HEK293 (cell line): ENCODE measurements at regions not wholly inside any gene's neighbourhood (a gene's known extent, or its start where the extent isn't known, plus 50 kb on each side); places are given as distances from the start of the nearest gene placed in this dataset.

Experiments
- CTCF ChIA-PET: fragments of 350-600 bp; formaldehyde crosslinking; extraction: SDS; loops from one replicate; lab custom pipeline; 2021; ENCODE audit warnings: antibody characterized with exemption; lab: Yijun Ruan, JAX
- POLR2A ChIA-PET: fragments of 300-600 bp; formaldehyde crosslinking; extraction: SDS; loops from one replicate; lab custom pipeline; 2020; ENCODE audit warnings: antibody characterized with exemption, inconsistent platforms; lab: Yijun Ruan, JAX
- H3K27ac ChIP-seq: fragments of 200-500 bp; sonication (Bioruptor generic); 2 replicates; pipeline ENCODE4 v1.5.1; 2014; ENCODE audit warnings: low read depth, low read length, control low read depth, inconsistent platforms; ENCODE audit errors: extremely low read depth
- H3K36me3 ChIP-seq, 2 experiments: fragments of 200-500 bp in 1 of 2; sonication (Bioruptor generic) in 1 of 2; 1 replicate in 1 of 2; 2 replicates in 1 of 2; pipeline ENCODE4 v1.5.1; 2014 to 2017; ENCODE audit warnings: inconsistent platforms in 2 of 2, low read length in 2 of 2; ENCODE audit not compliant: control insufficient read depth in 2 of 2, insufficient read depth in 1 of 2
- H3K4me1 ChIP-seq: fragments of 200-500 bp; sonication (Bioruptor generic); 2 replicates; pipeline ENCODE4 v1.5.1; 2014; ENCODE audit warnings: mild to moderate bottlenecking, low read length, inconsistent platforms; ENCODE audit not compliant: control insufficient read depth, insufficient read depth
- H3K4me3 ChIP-seq: 2 replicates; pipeline ENCODE4 v1.5.1; 2011; ENCODE audit warnings: low read depth, mild to moderate bottlenecking, control low read depth, low read length, moderate library complexity
- H3K9me3 ChIP-seq: fragments of 200-500 bp; sonication (Bioruptor generic); 2 replicates; pipeline ENCODE4 v1.5.1; 2014; ENCODE audit warnings: low read depth, low read length, inconsistent platforms; ENCODE audit not compliant: control insufficient read depth, insufficient read depth
- EGR2 ChIP-seq: fragments of 450-650 bp; formaldehyde crosslinking; IDR thresholded peaks from 2 replicates; pipeline ENCODE4 v1.5.1; 2016; ENCODE audit warnings: low read depth, missing biosample characterization, missing genetic modification characterization
- FEZF1 ChIP-seq: fragments of 450-650 bp; formaldehyde crosslinking; IDR thresholded peaks from 2 replicates; pipeline ENCODE4 v1.5.1; 2016; ENCODE audit warnings: missing biosample characterization, missing genetic modification characterization
- GLI2 ChIP-seq: fragments of 450-650 bp; formaldehyde crosslinking; IDR thresholded peaks from 2 replicates; pipeline ENCODE4; 2017; ENCODE audit warnings: missing biosample characterization, missing genetic modification characterization, low read depth, borderline replicate concordance
- GLIS2 ChIP-seq: fragments of 450-650 bp; formaldehyde crosslinking; IDR thresholded peaks from 2 replicates; pipeline ENCODE4 v1.5.1; 2016; ENCODE audit warnings: missing biosample characterization, missing genetic modification characterization
- HIC1 ChIP-seq: fragments of 450-650 bp; formaldehyde crosslinking; IDR thresholded peaks from 2 replicates; pipeline ENCODE4 v1.5.1; 2016; ENCODE audit warnings: missing biosample characterization, missing genetic modification characterization
- OVOL3 ChIP-seq: fragments of 450-650 bp; formaldehyde crosslinking; IDR thresholded peaks from 2 replicates; pipeline ENCODE4 v1.5.1; 2016; ENCODE audit warnings: missing biosample characterization, missing genetic modification characterization
- PRDM2 ChIP-seq: fragments of 450-650 bp; formaldehyde crosslinking; IDR thresholded peaks from 2 replicates; pipeline ENCODE4 v1.5.1; 2016; ENCODE audit warnings: missing biosample characterization, missing genetic modification characterization, borderline replicate concordance
- SALL2 ChIP-seq: fragments of 450-650 bp; formaldehyde crosslinking; IDR thresholded peaks from 2 replicates; pipeline ENCODE4 v1.5.0; 2017; ENCODE audit warnings: missing biosample characterization, mild to moderate bottlenecking, missing genetic modification characterization, borderline replicate concordance
- SCRT1 ChIP-seq: fragments of 450-650 bp; formaldehyde crosslinking; IDR thresholded peaks from 2 replicates; pipeline ENCODE4 v1.5.1; 2016; ENCODE audit warnings: missing biosample characterization, missing genetic modification characterization, borderline replicate concordance
- SP3 ChIP-seq: fragments of 450-650 bp; formaldehyde crosslinking; IDR thresholded peaks from 2 replicates; pipeline ENCODE4 v1.5.1; 2016; ENCODE audit warnings: missing biosample characterization, missing genetic modification characterization
- ZFP3 ChIP-seq: fragments of 450-650 bp; formaldehyde crosslinking; IDR thresholded peaks from 2 replicates; pipeline ENCODE4 v1.5.1; 2016; ENCODE audit warnings: low read depth, missing biosample characterization, missing genetic modification characterization
- ZNF121 ChIP-seq: fragments of 450-650 bp; formaldehyde crosslinking; IDR thresholded peaks from 2 replicates; pipeline ENCODE4 v1.5.1; 2016; ENCODE audit warnings: missing biosample characterization, missing genetic modification characterization
- ZNF266 ChIP-seq: fragments of 450-650 bp; formaldehyde crosslinking; IDR thresholded peaks from 2 replicates; pipeline ENCODE4 v1.5.1; 2016; ENCODE audit warnings: missing biosample characterization, missing genetic modification characterization, low read depth
- ZNF274 ChIP-seq, 2 experiments: fragments of 200-500 bp in 1 of 2; fragments of 450-650 bp in 1 of 2; sonication (Bioruptor generic) in 1 of 2; formaldehyde crosslinking in 1 of 2; IDR thresholded peaks; 2 replicates each; pipeline versions ENCODE4 v1.5.1 to v1.6.1; 2014 to 2016; ENCODE audit warnings: borderline replicate concordance in 1 of 2, inconsistent platforms in 1 of 2, low read length in 1 of 2, missing biosample characterization in 1 of 2, missing genetic modification characterization in 1 of 2
- ZNF558 ChIP-seq: fragments of 450-650 bp; formaldehyde crosslinking; IDR thresholded peaks from 2 replicates; pipeline ENCODE4 v1.5.1; 2016; ENCODE audit warnings: missing biosample characterization, missing genetic modification characterization
- ZNF580 ChIP-seq: fragments of 450-650 bp; formaldehyde crosslinking; IDR thresholded peaks from 2 replicates; pipeline ENCODE4 v1.5.1; 2016; ENCODE audit warnings: missing biosample characterization, missing genetic modification characterization
- ZNF626 ChIP-seq: fragments of 450-650 bp; sonication (Bioruptor Pico); formaldehyde crosslinking; IDR thresholded peaks from 2 replicates; pipeline ENCODE4 v1.5.1; 2018; ENCODE audit warnings: missing biosample characterization, missing genetic modification characterization, inconsistent platforms
- ZNF629 ChIP-seq: fragments of 450-650 bp; formaldehyde crosslinking; IDR thresholded peaks from 2 replicates; pipeline ENCODE4 v1.5.1; 2017; ENCODE audit warnings: missing biosample characterization, missing genetic modification characterization
- ZNF791 ChIP-seq: fragments of 450-650 bp; formaldehyde crosslinking; IDR thresholded peaks from 2 replicates; pipeline ENCODE4 v1.5.1; 2016; ENCODE audit warnings: missing biosample characterization, missing genetic modification characterization
- ZSCAN23 ChIP-seq: fragments of 450-650 bp; formaldehyde crosslinking; IDR thresholded peaks from 2 replicates; pipeline ENCODE4 v1.5.1; 2016; ENCODE audit warnings: missing biosample characterization, missing genetic modification characterization

- POLR2A ChIA-PET = no interaction called here
- CTCF ChIA-PET = interaction anchor here (0.7 to 1.1 kb wide), 2 partner anchors 11 to 189 kb away, joined by 3 to 5 read pairs; no protein-coding TSS in a partner anchor
These were observed 628.7 kb downstream of the LMO4 start for GRCh38 chr1:87957331-87957730.

More at GRCh38 chr1:87957331-87957730, 628.7 kb downstream of the LMO4 start:
- H3K36me3 ChIP-seq = no peaks in the 10 kb centered on the region
- no peak overlapping the region for H3K4me3 ChIP-seq
- TF ChIP-seq ZNF791 (tag by site-specific recombination) = no peak
- TF ChIP-seq OVOL3 = no peak
- TF ChIP-seq ZNF558 (tag by site-specific recombination) = no peak
- TF ChIP-seq GLI2 (tag by site-specific recombination) = no peak
- no peak for TF ChIP-seq ZSCAN23 (tag by site-specific recombination)
- no peak for TF ChIP-seq GLIS2 (tag by site-specific recombination)
- TF ChIP-seq ZNF626 (tag by site-specific recombination) = no peak
- TF ChIP-seq HIC1 (tag by site-specific recombination) = no peak
- TF ChIP-seq ZNF266 (tag by site-specific recombination) = no peak
- TF ChIP-seq SCRT1 (tag by site-specific recombination) = no peak
- TF ChIP-seq SALL2 (tag by site-specific recombination) = no peak
- no peak for TF ChIP-seq SP3 (tag by site-specific recombination)
- TF ChIP-seq ZNF121 (tag by site-specific recombination) = no peak
- no peak for TF ChIP-seq ZNF580 (tag by site-specific recombination)
- TF ChIP-seq EGR2 (tag by site-specific recombination) = no peak
- TF ChIP-seq FEZF1 (tag by site-specific recombination) = no peak
- TF ChIP-seq ZNF274 (IDR thresholded peaks at IDR 0.05; ENCODE audit: low read length) = no peak
- TF ChIP-seq ZNF274 (tag by site-specific recombination; IDR thresholded peaks at IDR 0.05; ENCODE audit: borderline replicate concordance) = no peak
- TF ChIP-seq ZFP3 (tag by site-specific recombination) = no peak
- no peak for TF ChIP-seq ZNF629 (tag by site-specific recombination)
- TF ChIP-seq PRDM2 (tag by site-specific recombination) = no peak
- TF ChIP-seq, all 188 proteins: peak for 0
- H3K27ac ChIP-seq = no peak overlapping the region
- no peaks in the 10 kb centered on the region for H3K9me3 ChIP-seq
- no peaks in the 10 kb centered on the region for H3K4me1 ChIP-seq
